Epithelial cell of esophagus (primary cell): ENCODE measurements at regions not wholly inside any gene's neighbourhood (a gene's known extent, or its start where the extent isn't known, plus 50 kb on each side); places are given as distances from the start of the nearest gene placed in this dataset.

Source experiments
- DNase-seq: peaks from one replicate; pipeline ENCODE4 v3.0.0; 2010; ENCODE audit warnings: low read depth
- H3K4me3 ChIP-seq: 2 replicates; pipeline ENCODE4 v1.5.1; 2011; ENCODE audit warnings: mild to moderate bottlenecking, low read length, control low read depth
- TF ChIP-seq, protein P1 (sequence below): IDR thresholded peaks from 2 replicates; pipeline ENCODE4 v1.5.1; 2011; ENCODE audit warnings: low read depth, mild to moderate bottlenecking, low read length, control low read depth, inconsistent platforms; ENCODE audit not compliant: insufficient read depth; ENCODE audit errors: missing control alignments

DNA sequence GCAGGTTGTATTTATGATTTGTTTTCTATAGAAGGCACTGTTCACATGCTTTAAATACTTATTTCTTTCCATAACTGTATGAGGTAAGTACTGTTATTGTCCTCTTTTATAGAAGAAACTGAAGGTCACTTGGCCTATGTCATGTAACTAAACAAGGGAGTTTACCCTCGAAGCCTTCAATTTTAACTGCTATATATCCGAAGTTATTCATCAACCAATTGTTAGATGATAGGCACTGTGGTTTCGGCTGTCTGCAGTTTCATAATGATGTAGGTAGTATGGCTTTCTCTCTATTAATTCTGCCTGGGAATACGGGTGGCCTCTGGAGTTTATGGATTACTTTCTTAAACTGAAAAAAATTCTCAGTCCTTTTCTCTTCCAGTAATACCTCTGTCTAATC, 413.3 kb upstream of the ADGRL2 start:
- TF ChIP-seq, protein P1, sequence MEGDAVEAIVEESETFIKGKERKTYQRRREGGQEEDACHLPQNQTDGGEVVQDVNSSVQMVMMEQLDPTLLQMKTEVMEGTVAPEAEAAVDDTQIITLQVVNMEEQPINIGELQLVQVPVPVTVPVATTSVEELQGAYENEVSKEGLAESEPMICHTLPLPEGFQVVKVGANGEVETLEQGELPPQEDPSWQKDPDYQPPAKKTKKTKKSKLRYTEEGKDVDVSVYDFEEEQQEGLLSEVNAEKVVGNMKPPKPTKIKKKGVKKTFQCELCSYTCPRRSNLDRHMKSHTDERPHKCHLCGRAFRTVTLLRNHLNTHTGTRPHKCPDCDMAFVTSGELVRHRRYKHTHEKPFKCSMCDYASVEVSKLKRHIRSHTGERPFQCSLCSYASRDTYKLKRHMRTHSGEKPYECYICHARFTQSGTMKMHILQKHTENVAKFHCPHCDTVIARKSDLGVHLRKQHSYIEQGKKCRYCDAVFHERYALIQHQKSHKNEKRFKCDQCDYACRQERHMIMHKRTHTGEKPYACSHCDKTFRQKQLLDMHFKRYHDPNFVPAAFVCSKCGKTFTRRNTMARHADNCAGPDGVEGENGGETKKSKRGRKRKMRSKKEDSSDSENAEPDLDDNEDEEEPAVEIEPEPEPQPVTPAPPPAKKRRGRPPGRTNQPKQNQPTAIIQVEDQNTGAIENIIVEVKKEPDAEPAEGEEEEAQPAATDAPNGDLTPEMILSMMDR: no peak
- H3K4me3 ChIP-seq: no peak overlapping the region
- DNase-seq: no peak

DNA sequence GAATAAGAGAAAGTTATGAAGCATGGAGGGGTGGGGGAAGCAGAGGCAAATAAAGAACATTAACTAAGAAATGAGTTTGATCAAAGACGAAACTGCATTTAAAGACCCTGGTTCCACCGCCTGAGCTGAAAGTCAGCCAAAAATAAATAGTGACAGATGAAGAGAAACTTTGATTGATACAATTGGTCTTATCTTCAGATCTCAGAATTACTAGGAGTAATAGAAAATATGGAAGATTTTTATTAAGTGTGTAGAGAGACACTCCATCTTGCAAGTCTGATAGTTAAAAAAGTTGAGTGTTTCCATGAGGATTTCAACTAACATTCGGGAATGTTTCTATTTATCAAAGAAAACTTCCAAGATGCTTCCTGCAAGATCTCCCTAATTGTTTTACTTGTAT, 418.2 kb upstream of the ADGRL2 start:
- no peak for DNase-seq
- no peak overlapping the region for H3K4me3 ChIP-seq
- TF ChIP-seq, protein P1: no peak

DNA sequence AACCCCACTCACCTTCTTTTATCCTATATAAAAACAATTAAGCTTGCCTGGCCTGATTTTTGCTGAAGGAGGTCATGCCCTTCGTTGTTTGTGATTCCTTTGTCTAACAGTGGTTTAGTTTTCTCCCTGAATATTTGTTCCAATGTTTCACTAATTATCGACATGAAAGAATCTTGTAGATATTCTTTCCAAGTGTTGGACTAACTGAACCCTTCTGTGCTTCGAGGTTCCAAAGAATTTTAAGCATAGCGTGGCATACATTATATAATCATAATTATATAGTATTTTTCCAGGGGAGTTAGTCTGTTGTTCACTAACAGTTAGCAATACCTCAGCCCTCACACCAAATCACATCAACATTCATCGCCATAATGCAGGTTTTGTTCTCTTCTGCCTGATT, 418.9 kb upstream of the ADGRL2 start:
- TF ChIP-seq, protein P1: no peak
- DNase-seq: no peak
- H3K4me3 ChIP-seq: no peak overlapping the region

GRCh38 chr1:81380436-81380835, 420.3 kb upstream of the ADGRL2 start:
- no peak overlapping the region for H3K4me3 ChIP-seq
- TF ChIP-seq, protein P1: no peak
- DNase-seq: no peak

DNA sequence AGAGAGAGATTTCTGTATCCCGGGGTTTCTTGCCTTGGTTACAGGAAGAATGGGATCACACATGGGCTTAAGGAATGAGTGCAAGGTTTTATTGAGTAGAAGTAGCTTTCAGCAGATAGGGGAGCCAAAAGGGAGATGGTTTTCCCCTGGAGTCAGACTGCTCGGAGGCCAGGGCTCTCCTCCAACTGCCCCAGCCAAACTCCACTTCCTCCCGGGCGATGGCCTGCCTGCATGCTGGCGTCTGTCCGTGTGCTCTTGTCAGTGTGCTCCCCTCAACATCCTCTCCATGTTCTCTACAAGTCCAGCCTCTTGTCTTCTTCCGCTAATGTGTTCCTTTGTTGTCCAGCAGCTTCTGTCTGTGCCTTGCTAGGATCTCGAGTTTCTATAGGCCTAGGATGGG, 421.3 kb upstream of the ADGRL2 start:
- DNase-seq: no peak
- H3K4me3 ChIP-seq: no peak overlapping the region
- TF ChIP-seq, protein P1: no peak

- TF ChIP-seq, protein P1: no peak
- DNase-seq: no peak
- H3K4me3 ChIP-seq: no peak overlapping the region
Measured at GRCh38 chr1:81377406-81377805, 423.3 kb upstream of the ADGRL2 start.

DNA sequence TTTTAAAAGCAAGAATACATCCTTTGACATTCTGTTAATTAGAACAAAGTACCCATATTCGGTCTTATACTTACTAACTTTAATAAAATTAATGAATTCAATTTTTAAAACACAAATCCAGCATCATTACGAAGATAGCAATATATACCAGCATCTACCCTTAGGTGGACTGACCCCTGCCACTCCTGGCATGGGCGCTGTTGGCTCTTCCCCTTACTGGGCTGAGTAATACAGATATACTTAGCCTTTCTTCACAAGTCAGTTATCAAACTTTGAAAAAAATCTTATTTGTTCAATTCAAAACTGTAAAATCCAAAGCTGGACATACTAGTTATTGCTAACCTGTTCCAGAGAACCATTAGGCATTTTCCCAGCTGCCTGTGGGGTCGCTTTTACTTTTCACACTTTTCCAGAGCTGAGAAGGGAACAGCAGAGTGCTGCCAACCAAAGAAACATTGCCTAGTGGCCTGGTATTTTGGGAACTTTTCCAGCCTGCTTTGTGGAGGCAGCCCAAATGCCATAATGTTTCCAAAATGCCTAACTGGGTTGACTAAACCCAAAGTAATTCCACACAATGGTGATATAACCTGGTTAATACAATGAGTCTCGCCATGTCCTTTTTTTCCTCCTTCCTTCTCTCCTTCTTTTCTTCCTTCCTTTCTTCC, 424.7 kb upstream of the ADGRL2 start:
- DNase-seq: no peak
- TF ChIP-seq, protein P1: no peak
- H3K4me3 ChIP-seq: no peak overlapping the region
